PC-9 (cell line): ENCODE measurements at regions not wholly inside any gene's neighbourhood (a gene's known extent, or its start where the extent isn't known, plus 50 kb on each side); places are given as distances from the start of the nearest gene placed in this dataset.

ENCODE experiments used
- BruUV-seq: library from RNA; stranded (reverse); fragments of 400-500 nt; replicated peaks from 2 replicates; lab custom pipeline; 2021; lab: Mats Ljungman, UMichigan
- CTCF ChIA-PET: fragments of 300-600 bp; sonication (Branson Sonifier 250); formaldehyde crosslinking; loops from one replicate; lab custom pipeline; 2022; ENCODE audit warnings: antibody characterized with exemption; lab: Charles Lee
- POLR2A ChIA-PET: fragments of 300-600 bp; sonication (Branson Sonifier 250); formaldehyde crosslinking; loops from one replicate; lab custom pipeline; 2022; ENCODE audit warnings: antibody characterized with exemption; ENCODE audit not compliant: unreplicated experiment; lab: Charles Lee
- DNase-seq, 2 experiments: peaks; one replicate each; pipeline versions ENCODE4 v3.0.0 to v3.0.0-alpha.2; 2015 to 2022; ENCODE audit warnings: mixed read lengths in 1 of 2
- H2AFZ ChIP-seq: fragments of 200-600 bp; sonication (generic); 2 replicates; pipeline ENCODE4 v1.8.1; 2017; ENCODE audit warnings: antibody characterized with exemption
- H3F3A ChIP-seq: fragments of 200-600 bp; sonication (generic); 2 replicates; pipeline ENCODE4 v1.8.1; 2017; ENCODE audit warnings: antibody characterized with exemption, mild to moderate bottlenecking, low read depth; ENCODE audit not compliant: insufficient read depth
- H3K27ac ChIP-seq: fragments of 200-600 bp; sonication (generic); 2 replicates; pipeline ENCODE4 v1.6.1; 2016; ENCODE audit warnings: mixed run types
- H3K27me3 ChIP-seq: fragments of 200-600 bp; sonication (generic); 2 replicates; pipeline ENCODE4 v1.6.1; 2016; ENCODE audit warnings: low read depth, mixed run types; ENCODE audit not compliant: insufficient read depth
- H3K36me3 ChIP-seq: fragments of 200-600 bp; sonication (generic); 2 replicates; pipeline ENCODE4 v1.6.1; 2016; ENCODE audit warnings: low read depth, mixed run types
- H3K4me1 ChIP-seq: fragments of 200-600 bp; sonication (generic); replicated peaks from 2 replicates; pipeline ENCODE4 v1.6.1; 2016; ENCODE audit warnings: mixed run types; ENCODE audit not compliant: insufficient read depth
- H3K4me2 ChIP-seq: fragments of 200-600 bp; sonication (generic); 2 replicates; pipeline ENCODE4 v1.6.1; 2017; ENCODE audit warnings: mixed run types
- H3K4me3 ChIP-seq: fragments of 200-600 bp; sonication (generic); 2 replicates; pipeline ENCODE4 v1.6.1; 2016; ENCODE audit warnings: mixed run types
- H3K79me2 ChIP-seq: fragments of 200-600 bp; sonication (generic); 2 replicates; pipeline ENCODE4 v1.6.1; 2017; ENCODE audit warnings: low read depth, mixed run types
- H3K9me2 ChIP-seq: fragments of 200-600 bp; sonication (generic); 2 replicates; pipeline ENCODE4 v1.8.1; 2017; ENCODE audit warnings: mild to moderate bottlenecking; ENCODE audit not compliant: insufficient read depth
- H3K9me3 ChIP-seq: fragments of 200-600 bp; sonication (generic); 2 replicates; pipeline ENCODE4 v1.8.1; 2016; ENCODE audit warnings: low read depth; ENCODE audit not compliant: insufficient read depth
- H4K20me1 ChIP-seq: fragments of 200-600 bp; sonication (generic); 2 replicates; pipeline ENCODE4 v1.8.1; 2017; ENCODE audit not compliant: insufficient read depth
- CTCF ChIP-seq: fragments of 200-600 bp; sonication (generic); conservative IDR thresholded peaks from 2 replicates; pipeline ENCODE4 v1.6.1; 2017; ENCODE audit warnings: mixed run types, antibody characterized with exemption, mild to moderate bottlenecking, moderate library complexity
- EZH2 ChIP-seq: fragments of 200-600 bp; sonication (generic); IDR thresholded peaks from 2 replicates; pipeline ENCODE4 v1.8.0; 2017; ENCODE audit warnings: antibody characterized with exemption, low read depth
- intact Hi-C: fragments of 100-400 bp; cut with micrococcal nuclease; formaldehyde crosslinking; loops from one replicate; pipeline ENCODE4 v1.10.0; 2022; ENCODE audit not compliant: unreplicated experiment

- ChIA-PET POLR2A (no interaction called here), CTCF (no interaction called here)
- Histone ChIP-seq H3K9me2 (no peaks in the 10 kb centered on the region), H3F3A (no peaks in the 10 kb centered on the region), H3K79me2 (no peaks in the 10 kb centered on the region), H2AFZ (no peak overlapping the region), H3K4me2 (no peak overlapping the region), H3K27me3 (no peaks in the 10 kb centered on the region), H3K36me3 (no peaks in the 10 kb centered on the region), H3K4me1 (no peaks in the 10 kb centered on the region), H3K4me3 (no peak overlapping the region), H3K27ac (no peak overlapping the region), H4K20me1 (no peaks in the 10 kb centered on the region), H3K9me3 (no peaks in the 10 kb centered on the region)
- DNase-seq, result no peak
- TF ChIP-seq CTCF (no peak), EZH2 (no peak)
- BruUV-seq, result no TSS peak
- intact Hi-C loops, result no loop called here
Measured at GRCh38 chr18:29928081-29928480, 1114.5 kb downstream of the DSC3 start.

DNA sequence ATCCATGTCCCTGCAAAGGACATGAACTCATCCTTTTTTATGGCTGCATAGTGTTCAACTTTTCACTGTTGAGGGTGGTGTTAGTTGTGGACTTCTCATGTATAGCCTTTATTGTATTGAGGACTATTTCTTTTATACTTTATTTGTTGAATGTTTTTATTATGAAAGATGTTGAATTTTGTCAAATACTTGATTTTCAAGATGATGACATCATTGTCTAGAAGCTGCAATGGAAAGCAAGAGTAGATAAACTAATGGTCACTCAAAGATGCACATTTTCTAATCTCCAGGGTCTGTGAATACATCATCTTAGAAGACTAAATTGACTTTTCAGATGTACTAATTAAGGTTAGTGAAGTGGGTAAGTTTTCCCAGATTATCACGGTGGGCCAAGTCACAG is 1117.0 kb downstream of the DSC3 start:
- Histone ChIP-seq H3F3A (no peaks in the 10 kb centered on the region), H3K79me2 (no peaks in the 10 kb centered on the region), H3K4me2 (no peak overlapping the region), H2AFZ (no peak overlapping the region), H4K20me1 (no peaks in the 10 kb centered on the region), H3K27me3 (no peaks in the 10 kb centered on the region), H3K9me2 (no peaks in the 10 kb centered on the region), H3K4me1 (no peaks in the 10 kb centered on the region), H3K27ac (no peak overlapping the region), H3K4me3 (no peak overlapping the region), H3K36me3 (no peaks in the 10 kb centered on the region), H3K9me3 (no peaks in the 10 kb centered on the region)
- no peak for TF ChIP-seq EZH2
- TF ChIP-seq CTCF, result no peak
- POLR2A ChIA-PET, result no interaction called here
- BruUV-seq, result no TSS peak
- intact Hi-C loops, result no loop called here
- CTCF ChIA-PET, result no interaction called here
- DNase-seq, result no peak

GRCh38 chr18:29912351-29912750 is 1130.2 kb downstream of the DSC3 start:
- ChIA-PET POLR2A (no interaction called here), CTCF (no interaction called here)
- H3K4me2 ChIP-seq, result no peak overlapping the region
- no peak for DNase-seq
- no peaks in the 10 kb centered on the region for H4K20me1 ChIP-seq
- no peaks in the 10 kb centered on the region for H3K27me3 ChIP-seq
- no peaks in the 10 kb centered on the region for H3F3A ChIP-seq
- no peaks in the 10 kb centered on the region for H3K9me3 ChIP-seq
- no peak overlapping the region for H3K4me3 ChIP-seq
- no peak overlapping the region for H3K27ac ChIP-seq
- no peak overlapping the region for H2AFZ ChIP-seq
- intact Hi-C loops, result no loop called here
- no peaks in the 10 kb centered on the region for H3K79me2 ChIP-seq
- H3K4me1 ChIP-seq, result no peaks in the 10 kb centered on the region
- no TSS peak for BruUV-seq
- no peaks in the 10 kb centered on the region for H3K36me3 ChIP-seq
- H3K9me2 ChIP-seq, result no peaks in the 10 kb centered on the region
- TF ChIP-seq EZH2, result no peak
- TF ChIP-seq CTCF, result no peak
